A673 (cell line): ENCODE measurements at regions not wholly inside any gene's neighbourhood (a gene's known extent, or its start where the extent isn't known, plus 50 kb on each side); places are given as distances from the start of the nearest gene placed in this dataset.
"Not testable (repeated sequence)": the region's sequence is repeated elsewhere in the genome, so short reads cannot be mapped to it uniquely, and the experiment has no call there.

Experiments used
- BruUV-seq: library from RNA; stranded (reverse); fragments of 400-500 nt; replicated peaks from 2 replicates; lab custom pipeline; 2021; lab: Mats Ljungman, UMichigan
- CTCF ChIA-PET: fragments of 300-600 bp; sonication (Branson Sonifier 250); formaldehyde crosslinking; loops from one replicate; lab custom pipeline; 2022; ENCODE audit warnings: antibody characterized with exemption; lab: Charles Lee
- POLR2A ChIA-PET: fragments of 300-600 bp; sonication (Branson Sonifier 250); formaldehyde crosslinking; loops from one replicate; lab custom pipeline; 2022; ENCODE audit warnings: antibody characterized with exemption; ENCODE audit not compliant: low non-redundant PET; lab: Charles Lee
- DNase-seq: peaks from one replicate; pipeline ENCODE4 v3.0.0-alpha.2; 2015; ENCODE audit warnings: low spot score
- H3K27ac ChIP-seq: fragments of 200-600 bp; sonication (generic); 2 replicates; pipeline ENCODE4 v1.5.1; 2016; ENCODE audit warnings: mixed run types, low read depth, mild to moderate bottlenecking, mixed read lengths, antibody characterized with exemption, low read length; ENCODE audit not compliant: poor library complexity, severe bottlenecking
- H3K27me3 ChIP-seq: fragments of 200-600 bp; sonication (generic); replicated peaks from 2 replicates; pipeline ENCODE4 v1.6.1; 2017; ENCODE audit warnings: mixed run types, low read depth, mild to moderate bottlenecking, mixed read lengths, antibody characterized with exemption, low read length; ENCODE audit not compliant: insufficient read depth, poor library complexity
- H3K36me3 ChIP-seq: fragments of 200-600 bp; sonication (generic); 2 replicates; pipeline ENCODE4 v1.6.1; 2016; ENCODE audit warnings: mixed run types, mild to moderate bottlenecking, mixed read lengths, antibody characterized with exemption, low read length; ENCODE audit not compliant: insufficient read depth, poor library complexity, severe bottlenecking
- H3K4me1 ChIP-seq: fragments of 200-600 bp; sonication (generic); 2 replicates; pipeline ENCODE4 v1.6.1; 2017; ENCODE audit warnings: mixed run types, mild to moderate bottlenecking, mixed read lengths, antibody characterized with exemption, low read length; ENCODE audit not compliant: insufficient read depth, poor library complexity, severe bottlenecking
- H3K4me3 ChIP-seq: fragments of 200-600 bp; sonication (generic); 2 replicates; pipeline ENCODE4 v1.5.1; 2016; ENCODE audit warnings: low read depth, mixed run types, mild to moderate bottlenecking, mixed read lengths, low read length; ENCODE audit not compliant: poor library complexity, severe bottlenecking
- H3K9me3 ChIP-seq: fragments of 200-600 bp; sonication (generic); 2 replicates; pipeline ENCODE4 v1.6.1; 2016; ENCODE audit warnings: mixed run types, low read depth, mild to moderate bottlenecking, mixed read lengths, antibody characterized with exemption, low read length; ENCODE audit not compliant: poor library complexity, severe bottlenecking
- EZH2 ChIP-seq: fragments of 200-600 bp; sonication (generic); IDR thresholded peaks from 2 replicates; pipeline ENCODE4 v1.6.1; 2017; ENCODE audit warnings: borderline replicate concordance, low read depth, mild to moderate bottlenecking, mixed read lengths, antibody characterized with exemption, low read length; ENCODE audit not compliant: poor library complexity, severe bottlenecking
- intact Hi-C: fragments of 100-400 bp; cut with micrococcal nuclease; formaldehyde crosslinking; loops from one replicate; pipeline ENCODE4 v1.10.0; 2022; ENCODE audit not compliant: unreplicated experiment
- TF ChIP-seq, protein P1 (sequence below): fragments of 300-800, 200-600 bp; sonication (generic); conservative IDR thresholded peaks from 2 replicates; pipeline ENCODE4 v1.5.1; 2017; ENCODE audit warnings: low read depth, mild to moderate bottlenecking, antibody characterized with exemption, low read length, moderate library complexity, mixed read lengths

DNA sequence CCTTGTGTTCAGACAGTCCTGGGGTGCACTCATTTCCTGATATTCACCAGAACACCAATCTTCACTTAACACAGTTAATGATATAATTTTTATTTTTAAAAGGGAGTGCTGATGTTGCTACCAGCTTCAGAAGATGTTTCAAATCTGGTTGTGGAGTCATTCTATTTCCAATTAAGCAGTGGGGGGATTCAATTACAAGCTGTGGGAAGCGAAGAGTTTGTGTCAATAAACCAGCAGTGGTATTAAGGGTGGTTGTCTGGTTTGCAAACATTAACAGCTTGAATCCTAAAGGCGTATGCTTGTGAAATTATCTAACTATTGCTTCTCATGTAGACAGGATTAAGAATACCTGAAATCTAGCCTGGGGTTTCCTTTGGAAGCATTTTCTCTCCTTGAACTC is 1637.5 kb upstream of the GOT2 start:
- Histone ChIP-seq H3K9me3 (no peaks in the 10 kb centered on the region), H3K27ac (no peak overlapping the region), H3K36me3 (no peaks in the 10 kb centered on the region), H3K27me3 (no peaks in the 10 kb centered on the region), H3K4me1 (no peaks in the 10 kb centered on the region), H3K4me3 (no peak overlapping the region)
- intact Hi-C loops: no loop called here
- ChIA-PET CTCF (no interaction called here), POLR2A (no interaction called here)
- DNase-seq: no peak
- TF ChIP-seq EZH2: no peak
- TF ChIP-seq, protein P1, sequence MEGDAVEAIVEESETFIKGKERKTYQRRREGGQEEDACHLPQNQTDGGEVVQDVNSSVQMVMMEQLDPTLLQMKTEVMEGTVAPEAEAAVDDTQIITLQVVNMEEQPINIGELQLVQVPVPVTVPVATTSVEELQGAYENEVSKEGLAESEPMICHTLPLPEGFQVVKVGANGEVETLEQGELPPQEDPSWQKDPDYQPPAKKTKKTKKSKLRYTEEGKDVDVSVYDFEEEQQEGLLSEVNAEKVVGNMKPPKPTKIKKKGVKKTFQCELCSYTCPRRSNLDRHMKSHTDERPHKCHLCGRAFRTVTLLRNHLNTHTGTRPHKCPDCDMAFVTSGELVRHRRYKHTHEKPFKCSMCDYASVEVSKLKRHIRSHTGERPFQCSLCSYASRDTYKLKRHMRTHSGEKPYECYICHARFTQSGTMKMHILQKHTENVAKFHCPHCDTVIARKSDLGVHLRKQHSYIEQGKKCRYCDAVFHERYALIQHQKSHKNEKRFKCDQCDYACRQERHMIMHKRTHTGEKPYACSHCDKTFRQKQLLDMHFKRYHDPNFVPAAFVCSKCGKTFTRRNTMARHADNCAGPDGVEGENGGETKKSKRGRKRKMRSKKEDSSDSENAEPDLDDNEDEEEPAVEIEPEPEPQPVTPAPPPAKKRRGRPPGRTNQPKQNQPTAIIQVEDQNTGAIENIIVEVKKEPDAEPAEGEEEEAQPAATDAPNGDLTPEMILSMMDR: no peak
- no TSS peak for BruUV-seq

DNA sequence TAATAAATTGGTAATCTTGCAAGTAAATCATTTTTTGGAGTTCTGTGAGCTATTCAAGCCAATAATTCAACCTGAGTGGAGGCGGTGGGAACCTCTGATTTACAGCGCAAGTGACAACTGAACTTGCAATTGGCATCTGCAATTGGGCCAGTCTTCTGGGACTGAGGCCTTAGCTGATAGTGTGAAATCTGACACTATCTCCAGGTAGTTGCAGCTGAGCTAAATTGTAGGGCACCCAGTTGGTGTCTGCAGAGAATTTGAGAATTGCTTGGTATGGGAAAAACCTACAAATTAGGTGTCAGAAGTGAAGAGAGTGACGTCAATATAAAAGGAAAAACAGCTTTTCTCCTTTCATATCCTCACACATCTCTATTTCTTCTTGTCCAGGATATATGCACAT is 1633.6 kb upstream of the GOT2 start:
- no peak for DNase-seq
- no peaks in the 10 kb centered on the region for H3K4me1 ChIP-seq
- no peak overlapping the region for H3K27ac ChIP-seq
- TF ChIP-seq, protein P1: no peak
- TF ChIP-seq EZH2: no peak
- ChIA-PET POLR2A (no interaction called here), CTCF (no interaction called here)
- H3K4me3 ChIP-seq: no peak overlapping the region
- H3K36me3 ChIP-seq: no peaks in the 10 kb centered on the region
- BruUV-seq: no TSS peak
- H3K9me3 ChIP-seq: no peaks in the 10 kb centered on the region
- no peaks in the 10 kb centered on the region for H3K27me3 ChIP-seq
- intact Hi-C loops: no loop called here

DNA sequence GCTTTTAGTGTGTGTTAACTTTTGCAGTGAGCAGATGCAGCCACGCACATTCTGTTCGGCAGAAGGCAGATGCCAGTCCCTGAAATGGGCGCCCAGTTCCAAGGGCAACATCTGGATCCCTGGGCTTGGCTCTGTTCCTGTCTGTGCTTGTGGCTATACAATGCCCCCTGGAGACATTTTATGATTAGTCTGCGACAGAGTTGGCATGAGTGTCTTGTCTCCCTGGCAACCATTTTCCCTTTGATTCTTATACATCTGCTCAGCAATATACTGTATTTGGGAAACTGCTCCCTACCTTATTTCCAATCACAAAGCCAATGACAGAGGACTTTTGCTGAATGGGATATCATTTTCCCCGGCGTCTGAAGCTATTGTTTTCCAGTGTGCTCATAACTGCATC is 1629.5 kb upstream of the GOT2 start:
- no peaks in the 10 kb centered on the region for H3K36me3 ChIP-seq
- H3K4me1 ChIP-seq: no peaks in the 10 kb centered on the region
- no peak overlapping the region for H3K4me3 ChIP-seq
- no peaks in the 10 kb centered on the region for H3K9me3 ChIP-seq
- no peak overlapping the region for H3K27ac ChIP-seq
- no peaks in the 10 kb centered on the region for H3K27me3 ChIP-seq
- BruUV-seq: no TSS peak
- CTCF ChIA-PET: no interaction called here
- no peak for DNase-seq
- TF ChIP-seq, protein P1: no peak
- TF ChIP-seq EZH2: no peak
- POLR2A ChIA-PET: no interaction called here
- intact Hi-C loops: no loop called here

DNA sequence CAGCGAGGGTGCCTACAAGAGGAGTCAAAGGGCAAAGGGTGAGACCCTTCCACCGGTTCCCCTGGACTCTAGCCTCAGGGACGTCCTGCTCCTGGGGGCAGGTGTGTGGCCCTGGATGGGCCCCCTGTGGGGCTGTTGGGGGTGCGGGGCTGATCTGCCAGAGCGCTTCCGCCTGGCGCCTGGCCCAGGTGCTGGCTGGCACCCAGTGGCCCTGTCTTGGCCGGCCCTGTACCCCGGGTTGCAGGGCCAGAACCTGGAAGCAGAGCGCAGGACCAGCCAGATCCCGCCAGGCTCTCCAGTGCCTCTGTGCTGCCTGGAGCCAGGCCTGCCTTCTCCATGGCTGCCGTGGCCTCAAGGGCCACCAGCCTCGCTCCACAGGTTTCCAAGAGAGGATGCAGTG is 1625.8 kb upstream of the GOT2 start:
- H3K36me3 ChIP-seq, intact Hi-C loops, CTCF ChIA-PET, H3K4me1 ChIP-seq, DNase-seq, H3K27me3 ChIP-seq, H3K4me3 ChIP-seq, H3K27ac ChIP-seq, BruUV-seq, H3K9me3 ChIP-seq, POLR2A ChIA-PET: not testable (repeated sequence)

DNA sequence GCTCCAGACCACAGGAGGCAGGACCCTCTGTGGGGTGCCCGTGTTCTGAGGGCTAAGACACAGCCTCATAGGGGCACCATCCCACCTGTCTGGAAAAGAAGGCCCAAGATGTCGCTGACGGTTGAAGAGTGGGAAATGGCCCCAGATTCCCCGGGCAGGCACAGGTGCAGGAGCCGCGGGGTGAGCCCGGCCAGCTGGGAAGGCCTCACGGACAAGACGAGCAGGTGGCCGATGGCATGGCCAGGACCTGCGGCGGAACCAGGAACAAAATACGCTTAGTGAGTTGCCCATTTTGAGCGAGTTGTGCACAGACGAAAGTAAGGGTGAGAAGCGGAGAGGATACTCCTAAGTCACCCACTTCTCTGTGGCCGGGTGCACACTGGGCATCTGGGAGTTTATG is 1625.3 kb upstream of the GOT2 start:
- intact Hi-C loops, H3K4me1 ChIP-seq, H3K4me3 ChIP-seq, H3K9me3 ChIP-seq, BruUV-seq, H3K27ac ChIP-seq, CTCF ChIA-PET, POLR2A ChIA-PET, H3K36me3 ChIP-seq, H3K27me3 ChIP-seq, DNase-seq: not testable (repeated sequence)
